Activated CD4-positive, alpha-beta T cell treated with anti-CD3 and anti-CD28 coated beads for 36 hours (primary cell): ENCODE measurements at regions not wholly inside any gene's neighbourhood (a gene's known extent, or its start where the extent isn't known, plus 50 kb on each side); places are given as distances from the start of the nearest gene placed in this dataset.

Experiments
- ATAC-seq: fragments of 200-7000 bp; cut with Tn5 transposase; one replicate; pipeline ENCODE4 v1.10.0; 2021; ENCODE audit warnings: mild to moderate bottlenecking, moderate library complexity
- CTCF ChIA-PET: fragments of 350-600 bp; sonication (Branson Sonifier 250); formaldehyde crosslinking; loops from one replicate; lab custom pipeline; 2021; ENCODE audit warnings: antibody characterized with exemption; lab: Charles Lee
- POLR2A ChIA-PET: fragments of 350-600 bp; sonication (Branson Sonifier 250); formaldehyde crosslinking; loops from one replicate; lab custom pipeline; 2021; ENCODE audit warnings: antibody characterized with exemption, inconsistent platforms; lab: Charles Lee
- DNase-seq: peaks from one replicate; pipeline ENCODE4 v3.0.0-alpha.2; 2020
- H3K27ac Mint-ChIP-seq: one replicate; pipeline ENCODE4 v1.8.0; 2021; ENCODE audit warnings: mixed read lengths
- H3K27me3 Mint-ChIP-seq: one replicate; pipeline ENCODE4 v1.8.0; 2021; ENCODE audit warnings: mixed read lengths
- H3K36me3 Mint-ChIP-seq: one replicate; pipeline ENCODE4 v1.8.0; 2021; ENCODE audit warnings: low read depth, mixed read lengths
- H3K4me1 Mint-ChIP-seq: one replicate; pipeline ENCODE4 v1.8.0; 2021; ENCODE audit warnings: mixed read lengths
- H3K4me3 Mint-ChIP-seq: one replicate; pipeline ENCODE4 v1.8.0; 2021; ENCODE audit warnings: mild to moderate bottlenecking, moderate library complexity, mixed read lengths
- H3K9me3 Mint-ChIP-seq: one replicate; pipeline ENCODE4 v1.8.0; 2021; ENCODE audit warnings: low read depth, mixed read lengths
- intact Hi-C, 2 experiments: fragments of 100-400 bp; cut with DNase I in 1 of 2; cut with micrococcal nuclease in 1 of 2; formaldehyde crosslinking; loops; one replicate each; pipeline versions ENCODE4 v1.14.2 to v1.15.1; 2022 to 2024; cut with DNase I, micrococcal nuclease

- Mint-ChIP-seq H3K4me1 (peaks cover 24% of the 10 kb centered on the region), H3K9me3 (peaks cover 3% of the 10 kb centered on the region), H3K4me3 (no peak overlapping the region), H3K36me3 (no peaks in the 10 kb centered on the region), H3K27me3 (no peaks in the 10 kb centered on the region), H3K27ac (no peak overlapping the region)
- DNase-seq (no peak), ATAC-seq (no peak)
- CTCF ChIA-PET = interaction anchor here (0.6 to 0.8 kb wide), 2 partner anchors 29 to 186 kb away, joined by 3 to 4 read pairs; no protein-coding TSS in a partner anchor
- intact Hi-C loops = no loop called here
- POLR2A ChIA-PET = no interaction called here
Observed at GRCh38 chr2:195356920-195357440, 300.0 kb upstream of the SLC39A10 start.

GRCh38 chr2:195356026-195356425 lies 301.0 kb upstream of the SLC39A10 start:
- intact Hi-C loops = no loop called here
- no peaks in the 10 kb centered on the region for H3K36me3 Mint-ChIP-seq

DNA sequence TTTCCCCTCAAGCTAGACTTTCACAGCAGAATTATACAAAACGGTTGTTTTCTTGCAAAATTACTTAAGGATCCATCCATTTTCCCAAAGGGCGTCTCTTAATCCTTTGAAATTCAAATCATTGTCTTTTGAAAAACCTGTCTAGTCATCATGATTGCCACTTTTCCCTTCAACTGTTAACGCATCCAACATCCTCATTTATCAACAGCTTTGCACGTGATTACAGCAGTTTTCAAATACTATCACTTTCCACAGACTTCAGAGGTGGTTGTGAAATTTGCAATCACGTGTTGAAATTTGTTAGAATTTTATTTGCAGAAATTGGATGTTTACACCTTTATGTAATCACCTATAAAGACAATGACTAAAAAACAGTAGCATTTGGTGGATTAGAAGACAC lies 304.4 kb upstream of the SLC39A10 start:
- no peaks in the 10 kb centered on the region for H3K36me3 Mint-ChIP-seq
- no peaks in the 10 kb centered on the region for H3K4me1 Mint-ChIP-seq
- ChIA-PET POLR2A (no interaction called here), CTCF (no interaction called here)
- intact Hi-C loops = no loop called here
- DNase-seq = no peak
- ATAC-seq = no peak
- no peaks in the 10 kb centered on the region for H3K27me3 Mint-ChIP-seq
- no peak overlapping the region for H3K27ac Mint-ChIP-seq
- H3K4me3 Mint-ChIP-seq = no peak overlapping the region
- peaks cover 7% of the 10 kb centered on the region for H3K9me3 Mint-ChIP-seq

More at GRCh38 chr2:195356026-195356425, 301.0 kb upstream of the SLC39A10 start:
- peaks cover 23% of the 10 kb centered on the region for H3K4me1 Mint-ChIP-seq
- ChIA-PET CTCF (no interaction called here), POLR2A (no interaction called here)
- H3K27ac Mint-ChIP-seq = no peak overlapping the region
- no peak for ATAC-seq
- H3K9me3 Mint-ChIP-seq = peaks cover 3% of the 10 kb centered on the region
- no peak for DNase-seq
- no peak overlapping the region for H3K4me3 Mint-ChIP-seq
- H3K27me3 Mint-ChIP-seq = no peaks in the 10 kb centered on the region

DNA sequence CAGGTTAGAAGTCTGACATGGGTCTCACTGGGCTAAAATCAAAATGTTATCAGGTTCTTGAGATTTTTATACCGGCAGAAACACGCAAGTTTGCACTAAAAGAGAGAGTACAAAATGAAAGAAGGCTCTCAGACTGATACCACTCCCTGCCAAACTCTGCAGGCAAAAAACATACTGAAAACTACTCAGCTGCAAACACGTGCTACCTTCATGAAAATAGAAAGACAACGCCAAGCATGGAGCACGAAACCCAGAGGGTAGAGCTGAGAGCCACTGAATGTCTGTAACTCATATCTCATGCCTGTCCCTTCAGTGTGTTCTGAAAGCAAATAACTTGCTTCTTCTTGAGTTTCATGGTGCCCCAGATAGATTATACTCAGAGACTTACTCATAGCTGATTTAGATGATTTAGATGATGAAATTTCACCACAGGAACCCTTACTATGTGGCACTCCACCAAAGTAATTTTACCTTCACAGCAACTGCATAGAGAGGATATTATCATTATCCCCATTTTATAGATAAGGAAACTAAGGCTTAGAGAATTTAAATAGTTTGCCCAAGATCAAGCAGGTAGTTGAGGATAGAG lies 313.0 kb upstream of the SLC39A10 start:
- H3K27me3 Mint-ChIP-seq = no peaks in the 10 kb centered on the region
- H3K27ac Mint-ChIP-seq = peak overlapping the region; percentile 3
- DNase-seq (no peak), ATAC-seq (peak; percentile 47)
- ChIA-PET POLR2A (no interaction called here), CTCF (no interaction called here)
- H3K4me1 Mint-ChIP-seq = peaks cover 6% of the 10 kb centered on the region
- H3K9me3 Mint-ChIP-seq = no peaks in the 10 kb centered on the region
- H3K4me3 Mint-ChIP-seq = no peak overlapping the region
- intact Hi-C loops = no loop called here
- no peaks in the 10 kb centered on the region for H3K36me3 Mint-ChIP-seq

GRCh38 chr2:195343540-195343939 lies 313.5 kb upstream of the SLC39A10 start:
- intact Hi-C loops = no loop called here
- no peaks in the 10 kb centered on the region for H3K9me3 Mint-ChIP-seq
- peaks cover 6% of the 10 kb centered on the region for H3K4me1 Mint-ChIP-seq
- no peaks in the 10 kb centered on the region for H3K27me3 Mint-ChIP-seq
- H3K36me3 Mint-ChIP-seq = no peaks in the 10 kb centered on the region
- ChIA-PET POLR2A (no interaction called here), CTCF (no interaction called here)
- no peak for ATAC-seq
- H3K27ac Mint-ChIP-seq = no peak overlapping the region
- H3K4me3 Mint-ChIP-seq = no peak overlapping the region
- DNase-seq = no peak

- no peaks in the 10 kb centered on the region for H3K36me3 Mint-ChIP-seq
- CTCF ChIA-PET = interaction anchor here (1.0 kb wide), 1 partner anchor 8 kb away, joined by 3 read pairs; no protein-coding TSS in a partner anchor
- H3K27me3 Mint-ChIP-seq = no peaks in the 10 kb centered on the region
- no peak for ATAC-seq
- H3K27ac Mint-ChIP-seq = no peak overlapping the region
- H3K4me3 Mint-ChIP-seq = no peak overlapping the region
- peaks cover 6% of the 10 kb centered on the region for H3K4me1 Mint-ChIP-seq
- no peaks in the 10 kb centered on the region for H3K9me3 Mint-ChIP-seq
- intact Hi-C loops = no loop called here
- POLR2A ChIA-PET = no interaction called here
- DNase-seq = no peak
Observed at GRCh38 chr2:195342061-195342460, 315.0 kb upstream of the SLC39A10 start.

DNA sequence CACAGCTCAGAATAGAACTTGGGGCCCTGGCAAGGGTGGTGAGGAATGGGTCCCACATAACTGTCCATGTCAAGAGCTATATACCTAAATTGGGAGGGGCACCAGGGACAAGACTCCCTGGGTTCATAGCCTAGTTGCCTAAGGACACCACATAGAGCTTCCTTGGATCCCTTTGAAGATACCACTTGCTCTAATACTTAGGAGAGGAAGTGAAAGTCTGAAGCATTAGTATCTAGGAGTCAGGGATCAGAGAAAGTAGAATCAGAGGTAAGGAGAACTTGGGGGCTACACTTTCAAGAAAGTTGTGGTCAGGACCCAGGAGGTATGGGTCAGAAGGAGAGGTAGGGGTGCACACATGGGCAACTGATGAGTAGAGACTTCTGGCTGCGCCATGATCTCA lies 318.2 kb upstream of the SLC39A10 start:
- no peak for ATAC-seq

DNA sequence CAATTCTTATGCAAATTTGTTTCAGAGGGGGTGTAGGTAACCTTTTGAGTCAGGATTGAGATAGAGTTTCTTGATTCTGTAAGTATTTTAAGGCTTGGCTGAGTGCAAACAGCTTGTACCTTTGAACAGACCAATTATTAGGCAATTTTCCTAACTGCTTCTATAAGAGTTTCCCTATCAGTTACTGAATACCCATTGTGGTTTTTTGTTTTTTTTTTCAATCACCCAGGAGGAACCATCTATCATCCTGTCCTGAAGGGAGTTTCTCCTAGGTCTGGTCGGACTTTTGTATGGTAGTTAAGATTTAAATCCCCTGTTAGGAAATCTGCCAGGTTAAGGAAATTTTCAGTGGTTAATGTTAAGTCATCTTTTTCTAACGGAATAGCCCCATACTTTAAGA lies 319.4 kb upstream of the SLC39A10 start:
- Mint-ChIP-seq H3K36me3 (no peaks in the 10 kb centered on the region), H3K9me3 (no peaks in the 10 kb centered on the region)

More for the DNA sequence above, 318.2 kb upstream of the SLC39A10 start:
- DNase-seq = no peak
- intact Hi-C loops = no loop called here
- ChIA-PET CTCF (no interaction called here), POLR2A (no interaction called here)
- H3K9me3 Mint-ChIP-seq = no peaks in the 10 kb centered on the region
- H3K27ac Mint-ChIP-seq = no peak overlapping the region
- no peaks in the 10 kb centered on the region for H3K36me3 Mint-ChIP-seq
- H3K4me3 Mint-ChIP-seq = no peak overlapping the region
- peaks cover 2% of the 10 kb centered on the region for H3K4me1 Mint-ChIP-seq
- no peaks in the 10 kb centered on the region for H3K27me3 Mint-ChIP-seq

GRCh38 chr2:195333869-195334268 lies 323.2 kb upstream of the SLC39A10 start:
- Mint-ChIP-seq H3K36me3 (no peaks in the 10 kb centered on the region), H3K27ac (no peak overlapping the region), H3K27me3 (no peaks in the 10 kb centered on the region), H3K9me3 (no peaks in the 10 kb centered on the region), H3K4me3 (no peak overlapping the region), H3K4me1 (no peaks in the 10 kb centered on the region)
- intact Hi-C loops = no loop called here
- DNase-seq = no peak
- POLR2A ChIA-PET = no interaction called here
- no peak for ATAC-seq
- CTCF ChIA-PET = interaction anchor here (0.6 to 1.4 kb wide), 3 partner anchors 8 to 561 kb away, joined by 3 to 5 read pairs (median 3); no protein-coding TSS in a partner anchor

More for the DNA sequence above, 319.4 kb upstream of the SLC39A10 start:
- DNase-seq (no peak), ATAC-seq (no peak)
- Mint-ChIP-seq H3K4me3 (no peak overlapping the region), H3K27me3 (no peaks in the 10 kb centered on the region), H3K27ac (no peak overlapping the region), H3K4me1 (no peaks in the 10 kb centered on the region)
- POLR2A ChIA-PET = no interaction called here
- intact Hi-C loops = no loop called here
- CTCF ChIA-PET = no interaction called here

GRCh38 chr2:195331966-195332365 lies 325.1 kb upstream of the SLC39A10 start:
- H3K4me1 Mint-ChIP-seq = no peaks in the 10 kb centered on the region
- H3K27me3 Mint-ChIP-seq = no peaks in the 10 kb centered on the region
- intact Hi-C loops = no loop called here
- CTCF ChIA-PET = interaction anchor here (1.0 to 2.0 kb wide), 2 partner anchors 15 to 81 kb away, joined by 3 to 4 read pairs; no protein-coding TSS in a partner anchor
- no peak overlapping the region for H3K27ac Mint-ChIP-seq
- H3K36me3 Mint-ChIP-seq = no peaks in the 10 kb centered on the region
- H3K9me3 Mint-ChIP-seq = no peaks in the 10 kb centered on the region
- H3K4me3 Mint-ChIP-seq = no peak overlapping the region
- ATAC-seq = no peak
- POLR2A ChIA-PET = no interaction called here
- no peak for DNase-seq

DNA sequence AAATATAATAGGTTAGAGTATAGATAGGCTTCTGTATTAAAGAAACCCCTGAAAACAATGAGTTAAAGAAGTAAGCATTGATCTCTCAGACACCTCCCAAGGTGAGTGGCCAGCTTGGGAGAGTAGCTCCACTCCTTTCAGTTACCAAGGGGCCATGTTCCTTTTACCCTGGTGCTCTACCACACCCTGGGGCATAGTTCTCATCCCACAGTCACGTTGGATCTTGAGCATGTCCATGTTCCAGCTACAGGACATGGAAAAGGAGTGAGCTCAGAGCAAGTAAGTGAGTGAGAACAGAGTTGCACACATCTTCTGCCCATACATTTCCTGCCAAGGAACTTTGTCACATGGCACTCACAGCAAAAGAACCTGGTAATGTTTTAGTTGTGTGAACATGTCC lies 325.9 kb upstream of the SLC39A10 start:
- H3K4me3 Mint-ChIP-seq = no peak overlapping the region
- H3K27me3 Mint-ChIP-seq = no peaks in the 10 kb centered on the region
- ATAC-seq (no peak), DNase-seq (no peak)
- no peak overlapping the region for H3K27ac Mint-ChIP-seq
- no peaks in the 10 kb centered on the region for H3K36me3 Mint-ChIP-seq
- H3K4me1 Mint-ChIP-seq = no peaks in the 10 kb centered on the region
- H3K9me3 Mint-ChIP-seq = no peaks in the 10 kb centered on the region
- ChIA-PET POLR2A (no interaction called here), CTCF (interaction anchor here (0.6 to 2.0 kb wide), 3 partner anchors 15 to 736 kb away, joined by 3 to 4 read pairs (median 4); no protein-coding TSS in a partner anchor)
- intact Hi-C loops = no loop called here

GRCh38 chr2:195330513-195330956 lies 326.5 kb upstream of the SLC39A10 start:
- no peaks in the 10 kb centered on the region for H3K36me3 Mint-ChIP-seq

More at GRCh38 chr2:195330513-195330956, 326.5 kb upstream of the SLC39A10 start:
- ChIA-PET POLR2A (no interaction called here), CTCF (interaction anchor here (0.6 to 2.0 kb wide), 3 partner anchors 14 to 736 kb away, joined by 3 to 4 read pairs (median 4); no protein-coding TSS in a partner anchor)
- ATAC-seq (no peak), DNase-seq (no peak)
- H3K9me3 Mint-ChIP-seq = no peaks in the 10 kb centered on the region
- no peak overlapping the region for H3K27ac Mint-ChIP-seq
- no peaks in the 10 kb centered on the region for H3K27me3 Mint-ChIP-seq
- H3K4me3 Mint-ChIP-seq = no peak overlapping the region
- no peaks in the 10 kb centered on the region for H3K4me1 Mint-ChIP-seq
- intact Hi-C loops = no loop called here
